IMR-90 (cell line): ENCODE measurements at regions not wholly inside any gene's neighbourhood (a gene's known extent, or its start where the extent isn't known, plus 50 kb on each side); places are given as distances from the start of the nearest gene placed in this dataset.

Source experiments
- ATAC-seq: fragments of 200-7000 bp; cut with Tn5 transposase; 2 replicates; pipeline ENCODE4 v1.9.1; 2020; ENCODE audit warnings: low read depth, mild to moderate bottlenecking, moderate library complexity
- BruUV-seq: library from RNA; stranded (reverse); fragments of 400-500 nt; replicated peaks from 2 replicates; lab custom pipeline; 2021; lab: Mats Ljungman, UMichigan
- CTCF ChIA-PET: fragments of 300-600 bp; formaldehyde crosslinking; extraction: SDS; loops from one replicate; lab custom pipeline; 2021; ENCODE audit warnings: antibody characterized with exemption; lab: Yijun Ruan, JAX
- POLR2A ChIA-PET: fragments of 300-600 bp; sonication (Branson Sonifier 250); formaldehyde crosslinking; loops from one replicate; lab custom pipeline; 2022; ENCODE audit warnings: antibody characterized with exemption; ENCODE audit not compliant: unreplicated experiment; lab: Charles Lee
- DNase-seq: peaks from one replicate; pipeline ENCODE4 v3.0.0; 2013
- H2AFZ ChIP-seq: replicated peaks from 2 replicates; pipeline ENCODE3; 2013; ENCODE audit warnings: low read length, mild to moderate bottlenecking; ENCODE audit not compliant: poor library complexity
- H2AK5ac ChIP-seq: 2 replicates; pipeline ENCODE4 v1.6.1; 2013; ENCODE audit warnings: low read depth, low read length, inconsistent platforms
- H2AK9ac ChIP-seq: replicated peaks from 2 replicates; pipeline ENCODE3; 2013; ENCODE audit warnings: mild to moderate bottlenecking, low read depth, low read length, moderate library complexity; ENCODE audit not compliant: poor library complexity
- H2BK120ac ChIP-seq: 2 replicates; pipeline ENCODE4 v1.6.1; 2013; ENCODE audit warnings: low read depth, low read length, inconsistent platforms
- H2BK15ac ChIP-seq: 3 replicates; pipeline ENCODE4 v1.6.1; 2013; ENCODE audit warnings: low read depth, low read length, inconsistent platforms
- H2BK20ac ChIP-seq: 2 replicates; pipeline ENCODE4 v1.6.1; 2013; ENCODE audit warnings: low read depth, mild to moderate bottlenecking, inconsistent platforms, low read length, moderate library complexity
- H2BK5ac ChIP-seq: 2 replicates; pipeline ENCODE4 v1.6.1; 2013; ENCODE audit warnings: mild to moderate bottlenecking, low read depth, low read length, inconsistent platforms; ENCODE audit not compliant: poor library complexity, severe bottlenecking
- H3K14ac ChIP-seq: replicated peaks from 2 replicates; pipeline ENCODE4 v1.6.1; 2013; ENCODE audit warnings: low read depth, low read length, inconsistent platforms
- H3K18ac ChIP-seq: 2 replicates; pipeline ENCODE4 v1.6.1; 2013; ENCODE audit warnings: low read depth, low read length, control low read depth
- H3K23ac ChIP-seq: 2 replicates; pipeline ENCODE4 v1.6.1; 2013; ENCODE audit warnings: low read depth, low read length, inconsistent platforms
- H3K27ac ChIP-seq: 2 replicates; pipeline ENCODE4 v1.5.1; 2013; ENCODE audit warnings: mild to moderate bottlenecking, control low read depth, low read length; ENCODE audit not compliant: insufficient read depth
- H3K27me3 ChIP-seq: 2 replicates; pipeline ENCODE4 v1.6.1; 2013; ENCODE audit warnings: low read length; ENCODE audit not compliant: control insufficient read depth, insufficient read depth
- H3K36me3 ChIP-seq: 2 replicates; pipeline ENCODE4 v1.6.1; 2013; ENCODE audit warnings: low read length, mixed read lengths; ENCODE audit not compliant: control insufficient read depth, insufficient read depth
- H3K4ac ChIP-seq: 2 replicates; pipeline ENCODE4 v1.6.1; 2013; ENCODE audit warnings: low read depth, low read length, inconsistent platforms
- H3K4me1 ChIP-seq: 2 replicates; pipeline ENCODE4 v1.6.1; 2013; ENCODE audit warnings: low read length, mixed read lengths; ENCODE audit not compliant: control insufficient read depth, insufficient read depth
- H3K4me2 ChIP-seq: 2 replicates; pipeline ENCODE4 v1.6.1; 2013; ENCODE audit warnings: low read depth, mild to moderate bottlenecking, control low read depth, low read length, moderate library complexity
- H3K4me3 ChIP-seq: 2 replicates; pipeline ENCODE4 v1.5.1; 2013; ENCODE audit warnings: low read depth, mild to moderate bottlenecking, control low read depth, low read length, moderate library complexity; ENCODE audit not compliant: insufficient read depth
- H3K56ac ChIP-seq: 2 replicates; pipeline ENCODE4 v1.6.1; 2013; ENCODE audit warnings: low read length, inconsistent platforms; ENCODE audit not compliant: insufficient read depth; ENCODE audit errors: extremely low read depth
- H3K79me1 ChIP-seq, 2 experiments: 2 replicates each; pipeline ENCODE4 v1.6.1; 2013; ENCODE audit warnings: low read length in 2 of 2, inconsistent platforms in 1 of 2, low read depth in 1 of 2
- H3K9ac ChIP-seq: 2 replicates; pipeline ENCODE4 v1.6.1; 2013; ENCODE audit warnings: low read depth, low read length, control low read depth
- H3K9me1 ChIP-seq: 2 replicates; pipeline ENCODE4 v1.6.1; 2013; ENCODE audit warnings: low read length, inconsistent platforms; ENCODE audit not compliant: insufficient read depth
- H3K9me3 ChIP-seq: 2 replicates; pipeline ENCODE4 v1.6.1; 2013; ENCODE audit warnings: low read length; ENCODE audit not compliant: control insufficient read depth, insufficient read depth
- H4K20me1 ChIP-seq: 2 replicates; pipeline ENCODE4 v1.6.1; 2013; ENCODE audit warnings: low read length, inconsistent platforms; ENCODE audit not compliant: insufficient read depth
- H4K5ac ChIP-seq: 2 replicates; pipeline ENCODE4 v1.6.1; 2013; ENCODE audit warnings: mild to moderate bottlenecking, low read depth, low read length, control low read depth
- H4K8ac ChIP-seq, 2 experiments: 2 replicates each; pipeline ENCODE4 v1.6.1; 2013; ENCODE audit warnings: low read depth in 2 of 2, low read length in 2 of 2, control low read depth in 1 of 2, inconsistent platforms in 1 of 2
- H4K91ac ChIP-seq: 2 replicates; pipeline ENCODE4 v1.6.1; 2013; ENCODE audit warnings: low read depth, low read length, inconsistent platforms; ENCODE audit not compliant: insufficient read depth
- CTCF ChIP-seq: conservative IDR thresholded peaks from 2 replicates; pipeline ENCODE4 v1.5.1; 2012; ENCODE audit warnings: mild to moderate bottlenecking, low read depth, low read length, improper control_type of control experiment
- FOS ChIP-seq: fragments of 150-350 bp; IDR thresholded peaks from 2 replicates; pipeline ENCODE4 v1.6.1; 2016; ENCODE audit warnings: low read depth, low read length
- POLR2A ChIP-seq: IDR thresholded peaks from 2 replicates; pipeline ENCODE4 v1.6.1; 2012; ENCODE audit warnings: mild to moderate bottlenecking, low read depth, low read length
- RAD21 ChIP-seq: IDR thresholded peaks from 2 replicates; pipeline ENCODE4 v1.6.1; 2012; ENCODE audit warnings: low read length, improper control_type of control experiment
- SMC3 ChIP-seq: fragments of 150-350 bp; IDR thresholded peaks from 2 replicates; pipeline ENCODE4 v1.6.1; 2016; ENCODE audit warnings: low read depth, mild to moderate bottlenecking, antibody characterized with exemption, low read length, moderate library complexity
- WGBS, 2 experiments: methylation state at CpG; one replicate each; pipeline versions ENCODE4 v1.1.5 to v1.1.7; 2013; ENCODE audit warnings: missing lambda C conversion rate in 2 of 2; ENCODE audit not compliant: insufficient read length in 1 of 2; ENCODE audit errors: extremely low coverage in 2 of 2; 5-methylcytosine and 5-hydroxymethylcytosine counted together
- dilution Hi-C: fragments of 300-500 bp; cut with HindIII; formaldehyde crosslinking; loops from one replicate; pipeline ENCODE4 v1.14.3; 2018; ENCODE audit warnings: low sequenced_read_pairs; ENCODE audit not compliant: unreplicated experiment
- in situ Hi-C: fragments of 300-500 bp; cut with MboI; formaldehyde crosslinking; loops from 3 replicates; pipeline ENCODE4 v1.14.3; 2019; ENCODE audit warnings: low sequenced_read_pairs, inconsistent platforms, mixed read lengths
- intact Hi-C: fragments of 100-400 bp; cut with micrococcal nuclease; formaldehyde crosslinking; loops from 2 replicates; pipeline ENCODE4 v1.10.0; 2022

- Histone ChIP-seq H3K79me1 (no peaks in the 10 kb centered on the region), H3K27ac (no peak overlapping the region), H2AFZ (no peak overlapping the region), H3K9ac (no peak overlapping the region), H2AK9ac (no peak overlapping the region), H2BK120ac (no peak overlapping the region), H3K23ac (no peak overlapping the region), H2BK20ac (no peak overlapping the region), H3K4me1 (no peaks in the 10 kb centered on the region), H4K8ac (no peak overlapping the region), H3K4me3 (no peak overlapping the region), H3K18ac (no peak overlapping the region), H4K5ac (no peak overlapping the region), H3K27me3 (no peaks in the 10 kb centered on the region; the same call in 1 of the 2 replicates), H3K9me3 (no peaks in the 10 kb centered on the region), H2BK5ac (no peak overlapping the region), H4K20me1 (no peaks in the 10 kb centered on the region), H4K91ac (no peak overlapping the region), H3K14ac (no peak overlapping the region), H3K9me1 (no peaks in the 10 kb centered on the region), H3K56ac (no peak overlapping the region), H3K4me2 (no peak overlapping the region), H3K4ac (no peak overlapping the region), H3K36me3 (no peaks in the 10 kb centered on the region), H2BK15ac (no peak overlapping the region), H2AK5ac (no peak overlapping the region)
- POLR2A ChIA-PET = no interaction called here
- CTCF ChIA-PET = interaction anchor here (1.0 to 1.9 kb wide), 6 partner anchors 12 to 255 kb away, joined by 3 to 6 read pairs (median 4); partner anchors contain the start of gene ALDH7A1
- peak; percentile 75 for ATAC-seq
- no TSS peak for BruUV-seq
- peak; percentile 92 for TF ChIP-seq SMC3
- TF ChIP-seq RAD21 = peak; percentile 93
- TF ChIP-seq FOS = no peak
- no peak for TF ChIP-seq POLR2A
- peak; percentile 86 for TF ChIP-seq CTCF
- intact Hi-C loops = loop anchor here (1.0 to 5.0 kb wide), 4 partner anchors 200 to 463 kb away; partner anchors contain the start of gene ALDH7A1
- DNase-seq = peak; percentile 75
- dilution Hi-C loops = no loop called here
- in situ Hi-C loops = no loop called here
- WGBS, 2 experiments = no CpG with 5 or more reads among the region's 4 CpGs
Observed at GRCh38 chr5:126339215-126339805, 83.9 kb upstream of the GRAMD2B start.
